B cell (primary cell): ENCODE measurements at regions not wholly inside any gene's neighbourhood (a gene's known extent, or its start where the extent isn't known, plus 50 kb on each side); places are given as distances from the start of the nearest gene placed in this dataset.

ENCODE experiments used
- EZH2 ChIP-seq: IDR thresholded peaks from 2 replicates; pipeline ENCODE4 v1.6.1; 2012; ENCODE audit warnings: borderline replicate concordance, low read depth, mild to moderate bottlenecking, moderate library complexity, low read length; ENCODE audit not compliant: insufficient read depth, poor library complexity, severe bottlenecking
- TF ChIP-seq, protein P1 (sequence below): fragments of 200-600 bp; IDR thresholded peaks from one replicate; pipeline ENCODE4 v1.8.0; 2022; ENCODE audit warnings: antibody characterized with exemption, mild to moderate bottlenecking

DNA sequence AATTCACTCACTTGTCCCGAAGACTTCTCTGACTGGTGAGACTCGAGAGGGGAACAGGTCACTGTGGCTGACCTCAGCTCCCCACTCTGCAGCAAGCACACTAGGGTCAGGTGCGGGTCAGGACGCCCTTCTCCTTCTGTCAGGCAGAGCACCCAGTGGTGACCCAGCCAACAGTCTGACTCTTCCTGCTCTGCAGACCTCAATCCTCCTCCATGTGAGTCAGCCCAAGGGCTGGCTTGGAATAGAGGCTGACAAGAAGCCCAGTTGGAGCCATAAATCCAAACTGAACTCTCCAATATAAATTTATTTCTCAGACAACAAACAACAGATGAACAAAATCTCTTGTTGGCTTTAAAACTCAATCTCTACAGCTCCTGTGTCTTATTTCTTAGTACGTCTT is 253.1 kb downstream of the SH3BP4 start:
- TF ChIP-seq, protein P1, sequence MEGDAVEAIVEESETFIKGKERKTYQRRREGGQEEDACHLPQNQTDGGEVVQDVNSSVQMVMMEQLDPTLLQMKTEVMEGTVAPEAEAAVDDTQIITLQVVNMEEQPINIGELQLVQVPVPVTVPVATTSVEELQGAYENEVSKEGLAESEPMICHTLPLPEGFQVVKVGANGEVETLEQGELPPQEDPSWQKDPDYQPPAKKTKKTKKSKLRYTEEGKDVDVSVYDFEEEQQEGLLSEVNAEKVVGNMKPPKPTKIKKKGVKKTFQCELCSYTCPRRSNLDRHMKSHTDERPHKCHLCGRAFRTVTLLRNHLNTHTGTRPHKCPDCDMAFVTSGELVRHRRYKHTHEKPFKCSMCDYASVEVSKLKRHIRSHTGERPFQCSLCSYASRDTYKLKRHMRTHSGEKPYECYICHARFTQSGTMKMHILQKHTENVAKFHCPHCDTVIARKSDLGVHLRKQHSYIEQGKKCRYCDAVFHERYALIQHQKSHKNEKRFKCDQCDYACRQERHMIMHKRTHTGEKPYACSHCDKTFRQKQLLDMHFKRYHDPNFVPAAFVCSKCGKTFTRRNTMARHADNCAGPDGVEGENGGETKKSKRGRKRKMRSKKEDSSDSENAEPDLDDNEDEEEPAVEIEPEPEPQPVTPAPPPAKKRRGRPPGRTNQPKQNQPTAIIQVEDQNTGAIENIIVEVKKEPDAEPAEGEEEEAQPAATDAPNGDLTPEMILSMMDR, result no peak
- no peak for TF ChIP-seq EZH2
